ENCODE measurements at regions not wholly inside any gene's neighbourhood (a gene's known extent, or its start where the extent isn't known, plus 50 kb on each side); places are given as distances from the start of the nearest gene placed in this dataset.

DNA sequence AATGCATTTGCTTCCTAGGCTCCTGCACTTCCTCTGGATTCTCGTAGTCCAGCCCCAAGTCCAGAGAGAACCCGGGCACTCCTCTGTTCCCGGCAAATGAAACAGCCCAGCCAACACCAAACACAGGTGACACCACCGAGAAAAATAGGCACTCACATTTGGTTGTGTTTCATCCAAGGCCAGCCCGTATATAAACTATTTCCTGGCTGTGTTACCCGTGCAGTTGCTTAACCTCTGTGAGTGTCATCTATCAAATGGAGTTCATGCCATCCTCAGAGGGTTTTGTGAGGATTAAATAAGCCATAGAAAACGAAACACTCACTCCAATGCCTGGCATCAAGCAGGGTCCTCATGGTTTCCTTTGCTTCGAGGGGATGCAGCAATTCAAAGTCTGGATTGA, 115.2 kb downstream of the BOD1 start:
- TF ChIP-seq YY1 (tag by site-specific recombination; IDR thresholded peaks at IDR 0.05): no peak
- TF ChIP-seq, protein P1, sequence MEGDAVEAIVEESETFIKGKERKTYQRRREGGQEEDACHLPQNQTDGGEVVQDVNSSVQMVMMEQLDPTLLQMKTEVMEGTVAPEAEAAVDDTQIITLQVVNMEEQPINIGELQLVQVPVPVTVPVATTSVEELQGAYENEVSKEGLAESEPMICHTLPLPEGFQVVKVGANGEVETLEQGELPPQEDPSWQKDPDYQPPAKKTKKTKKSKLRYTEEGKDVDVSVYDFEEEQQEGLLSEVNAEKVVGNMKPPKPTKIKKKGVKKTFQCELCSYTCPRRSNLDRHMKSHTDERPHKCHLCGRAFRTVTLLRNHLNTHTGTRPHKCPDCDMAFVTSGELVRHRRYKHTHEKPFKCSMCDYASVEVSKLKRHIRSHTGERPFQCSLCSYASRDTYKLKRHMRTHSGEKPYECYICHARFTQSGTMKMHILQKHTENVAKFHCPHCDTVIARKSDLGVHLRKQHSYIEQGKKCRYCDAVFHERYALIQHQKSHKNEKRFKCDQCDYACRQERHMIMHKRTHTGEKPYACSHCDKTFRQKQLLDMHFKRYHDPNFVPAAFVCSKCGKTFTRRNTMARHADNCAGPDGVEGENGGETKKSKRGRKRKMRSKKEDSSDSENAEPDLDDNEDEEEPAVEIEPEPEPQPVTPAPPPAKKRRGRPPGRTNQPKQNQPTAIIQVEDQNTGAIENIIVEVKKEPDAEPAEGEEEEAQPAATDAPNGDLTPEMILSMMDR (tag by site-specific recombination; IDR thresholded peaks at IDR 0.05): no peak
- no peak for TF ChIP-seq ZBTB7A (tag by site-specific recombination; IDR thresholded peaks at IDR 0.05; ENCODE audit: low read depth)
- TF ChIP-seq ZNF777 (tag by site-specific recombination; IDR thresholded peaks at IDR 0.05; ENCODE audit: borderline replicate concordance): no peak
- TF ChIP-seq TRIM28 (IDR thresholded peaks at IDR 0.05; ENCODE audit: borderline replicate concordance, low read length): no peak
- TF ChIP-seq, protein P2, sequence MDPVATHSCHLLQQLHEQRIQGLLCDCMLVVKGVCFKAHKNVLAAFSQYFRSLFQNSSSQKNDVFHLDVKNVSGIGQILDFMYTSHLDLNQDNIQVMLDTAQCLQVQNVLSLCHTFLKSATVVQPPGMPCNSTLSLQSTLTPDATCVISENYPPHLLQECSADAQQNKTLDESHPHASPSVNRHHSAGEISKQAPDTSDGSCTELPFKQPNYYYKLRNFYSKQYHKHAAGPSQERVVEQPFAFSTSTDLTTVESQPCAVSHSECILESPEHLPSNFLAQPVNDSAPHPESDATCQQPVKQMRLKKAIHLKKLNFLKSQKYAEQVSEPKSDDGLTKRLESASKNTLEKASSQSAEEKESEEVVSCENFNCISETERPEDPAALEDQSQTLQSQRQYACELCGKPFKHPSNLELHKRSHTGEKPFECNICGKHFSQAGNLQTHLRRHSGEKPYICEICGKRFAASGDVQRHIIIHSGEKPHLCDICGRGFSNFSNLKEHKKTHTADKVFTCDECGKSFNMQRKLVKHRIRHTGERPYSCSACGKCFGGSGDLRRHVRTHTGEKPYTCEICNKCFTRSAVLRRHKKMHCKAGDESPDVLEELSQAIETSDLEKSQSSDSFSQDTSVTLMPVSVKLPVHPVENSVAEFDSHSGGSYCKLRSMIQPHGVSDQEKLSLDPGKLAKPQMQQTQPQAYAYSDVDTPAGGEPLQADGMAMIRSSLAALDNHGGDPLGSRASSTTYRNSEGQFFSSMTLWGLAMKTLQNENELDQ (tag by site-specific recombination; IDR thresholded peaks at IDR 0.05; ENCODE audit: low read depth): no peak
- TF ChIP-seq REPIN1 (tag by site-specific recombination; IDR thresholded peaks at IDR 0.05; ENCODE audit: low read depth): no peak
- TF ChIP-seq ZFP41 (tag by site-specific recombination; IDR thresholded peaks at IDR 0.05; ENCODE audit: borderline replicate concordance): no peak
